ENCODE measurements at regions not wholly inside any gene's neighbourhood (a gene's known extent, or its start where the extent isn't known, plus 50 kb on each side); places are given as distances from the start of the nearest gene placed in this dataset.

GRCh38 chr16:88315543-88316105, 67.1 kb upstream of the ZNF469 start:
- peak in 2 of 3 donors; percentile 16 to 52 for DNase-seq
- Histone ChIP-seq H3K4me1 (ENCODE audit: low read depth) (no peaks in the 10 kb centered on the region), H3K4me3 (no peak overlapping the region), H3K9me3 (no peaks in the 10 kb centered on the region), H3K36me3 (ENCODE audit: low read depth) (no peaks in the 10 kb centered on the region)
- TF ChIP-seq CTCF (IDR thresholded peaks at IDR 0.05) = no peak
- intact Hi-C loops (cut with DNase I, micrococcal nuclease) = no loop called here
- peak; percentile 72 for ATAC-seq

- intact Hi-C loops (cut with DNase I, micrococcal nuclease) = no loop called here
- no peak for ATAC-seq
- DNase-seq = peak in 1 of 3 donors; percentile 33
- TF ChIP-seq CTCF (IDR thresholded peaks at IDR 0.05) = no peak
- Histone ChIP-seq H3K36me3 (ENCODE audit: low read depth) (no peaks in the 10 kb centered on the region), H3K4me3 (no peak overlapping the region), H3K4me1 (ENCODE audit: low read depth) (no peaks in the 10 kb centered on the region), H3K9me3 (no peaks in the 10 kb centered on the region)
Observed at GRCh38 chr16:88316151-88316550, 66.6 kb upstream of the ZNF469 start.

- ATAC-seq = no peak
- H3K36me3 ChIP-seq (ENCODE audit: low read depth) = no peaks in the 10 kb centered on the region
- H3K9me3 ChIP-seq = no peaks in the 10 kb centered on the region
- TF ChIP-seq CTCF (IDR thresholded peaks at IDR 0.05) = no peak
- DNase-seq = no peak
- intact Hi-C loops (cut with DNase I, micrococcal nuclease) = no loop called here
- H3K4me3 ChIP-seq = no peak overlapping the region
- H3K4me1 ChIP-seq (ENCODE audit: low read depth) = no peaks in the 10 kb centered on the region
Observed at GRCh38 chr16:88316941-88317612, 65.7 kb upstream of the ZNF469 start.

- H3K4me3 ChIP-seq = no peak overlapping the region
- no peaks in the 10 kb centered on the region for H3K36me3 ChIP-seq (ENCODE audit: low read depth)
- ATAC-seq (no peak), DNase-seq (no peak)
- H3K9me3 ChIP-seq = no peaks in the 10 kb centered on the region
- intact Hi-C loops (cut with DNase I, micrococcal nuclease) = no loop called here
- no peaks in the 10 kb centered on the region for H3K4me1 ChIP-seq (ENCODE audit: low read depth)
- TF ChIP-seq CTCF (IDR thresholded peaks at IDR 0.05) = no peak
Observed at GRCh38 chr16:88317613-88317965, 65.2 kb upstream of the ZNF469 start.

GRCh38 chr16:88318051-88318450, 64.7 kb upstream of the ZNF469 start:
- no peak for ATAC-seq
- intact Hi-C loops (cut with DNase I, micrococcal nuclease) = no loop called here

More at GRCh38 chr16:88318051-88318450, 64.7 kb upstream of the ZNF469 start:
- H3K9me3 ChIP-seq = no peaks in the 10 kb centered on the region
- no peaks in the 10 kb centered on the region for H3K4me1 ChIP-seq (ENCODE audit: low read depth)
- H3K36me3 ChIP-seq (ENCODE audit: low read depth) = no peaks in the 10 kb centered on the region
- DNase-seq = peak in 1 of 3 donors; percentile 38
- no peak overlapping the region for H3K4me3 ChIP-seq
- no peak for TF ChIP-seq CTCF (IDR thresholded peaks at IDR 0.05)
